ENCODE measurements at regions not wholly inside any gene's neighbourhood (a gene's known extent, or its start where the extent isn't known, plus 50 kb on each side); places are given as distances from the start of the nearest gene placed in this dataset.

- Histone ChIP-seq H3K36me3 (ENCODE audit: insufficient read depth, low read length) (no peaks in the 10 kb centered on the region), H3K9me3 (ENCODE audit: low read length) (no peaks in the 10 kb centered on the region), H3K27me3 (ENCODE audit: insufficient read depth, low read length) (no peaks in the 10 kb centered on the region), H3K4me1 (ENCODE audit: insufficient read depth, low read length) (no peaks in the 10 kb centered on the region), H3K4me3 (ENCODE audit: low read length) (no peak overlapping the region), H2AFZ (ENCODE audit: low read depth, low read length) (no peak overlapping the region)
Measured at GRCh38 chr5:155254399-155254798, 240.8 kb downstream of the KIF4B start.

- Histone ChIP-seq H2AFZ (ENCODE audit: low read depth, low read length) (no peak overlapping the region), H3K9me3 (ENCODE audit: low read length) (no peaks in the 10 kb centered on the region), H3K4me1 (ENCODE audit: insufficient read depth, low read length) (no peaks in the 10 kb centered on the region), H3K27me3 (ENCODE audit: insufficient read depth, low read length) (no peaks in the 10 kb centered on the region), H3K36me3 (ENCODE audit: insufficient read depth, low read length) (no peaks in the 10 kb centered on the region), H3K4me3 (ENCODE audit: low read length) (no peak overlapping the region)
Measured at GRCh38 chr5:155258161-155258560, 244.6 kb downstream of the KIF4B start.

GRCh38 chr5:155259648-155260047 is 246.1 kb downstream of the KIF4B start:
- no peaks in the 10 kb centered on the region for H3K4me1 ChIP-seq (ENCODE audit: insufficient read depth, low read length)

GRCh38 chr5:155260798-155261197 is 247.2 kb downstream of the KIF4B start:
- no peaks in the 10 kb centered on the region for H3K4me1 ChIP-seq (ENCODE audit: insufficient read depth, low read length)
- no peaks in the 10 kb centered on the region for H3K27me3 ChIP-seq (ENCODE audit: insufficient read depth, low read length)
- H3K4me3 ChIP-seq (ENCODE audit: low read length) = no peak overlapping the region
- H3K36me3 ChIP-seq (ENCODE audit: insufficient read depth, low read length) = no peaks in the 10 kb centered on the region
- H2AFZ ChIP-seq (ENCODE audit: low read depth, low read length) = no peak overlapping the region
- H3K9me3 ChIP-seq (ENCODE audit: low read length) = no peaks in the 10 kb centered on the region

More at GRCh38 chr5:155259648-155260047, 246.1 kb downstream of the KIF4B start:
- Histone ChIP-seq H3K4me3 (ENCODE audit: low read length) (no peak overlapping the region), H3K36me3 (ENCODE audit: insufficient read depth, low read length) (no peaks in the 10 kb centered on the region), H3K9me3 (ENCODE audit: low read length) (no peaks in the 10 kb centered on the region), H3K27me3 (ENCODE audit: insufficient read depth, low read length) (no peaks in the 10 kb centered on the region), H2AFZ (ENCODE audit: low read depth, low read length) (no peak overlapping the region)

- Histone ChIP-seq H3K4me3 (ENCODE audit: low read length) (no peak overlapping the region), H3K9me3 (ENCODE audit: low read length) (no peaks in the 10 kb centered on the region), H2AFZ (ENCODE audit: low read depth, low read length) (no peak overlapping the region)
Measured at GRCh38 chr5:155263381-155263780, 249.8 kb downstream of the KIF4B start.

GRCh38 chr5:155264809-155265208 is 251.3 kb downstream of the KIF4B start:
- Histone ChIP-seq H3K4me3 (ENCODE audit: low read length) (no peak overlapping the region), H2AFZ (ENCODE audit: low read depth, low read length) (no peak overlapping the region), H3K27me3 (ENCODE audit: insufficient read depth, low read length) (no peaks in the 10 kb centered on the region), H3K9me3 (ENCODE audit: low read length) (no peaks in the 10 kb centered on the region), H3K4me1 (ENCODE audit: insufficient read depth, low read length) (no peaks in the 10 kb centered on the region), H3K36me3 (ENCODE audit: insufficient read depth, low read length) (no peaks in the 10 kb centered on the region)

More at GRCh38 chr5:155263381-155263780, 249.8 kb downstream of the KIF4B start:
- H3K27me3 ChIP-seq (ENCODE audit: insufficient read depth, low read length) = no peaks in the 10 kb centered on the region
- H3K36me3 ChIP-seq (ENCODE audit: insufficient read depth, low read length) = no peaks in the 10 kb centered on the region
- H3K4me1 ChIP-seq (ENCODE audit: insufficient read depth, low read length) = no peaks in the 10 kb centered on the region

GRCh38 chr5:155268770-155269425 is 255.3 kb downstream of the KIF4B start:
- Histone ChIP-seq H3K4me1 (ENCODE audit: insufficient read depth, low read length) (no peaks in the 10 kb centered on the region), H3K27me3 (ENCODE audit: insufficient read depth, low read length) (no peaks in the 10 kb centered on the region), H3K9me3 (ENCODE audit: low read length) (no peaks in the 10 kb centered on the region), H3K4me3 (ENCODE audit: low read length) (no peak overlapping the region), H3K36me3 (ENCODE audit: insufficient read depth, low read length) (no peaks in the 10 kb centered on the region), H2AFZ (ENCODE audit: low read depth, low read length) (no peak overlapping the region)

GRCh38 chr5:155270725-155271124 is 257.2 kb downstream of the KIF4B start:
- Histone ChIP-seq H2AFZ (ENCODE audit: low read depth, low read length) (no peak overlapping the region), H3K36me3 (ENCODE audit: insufficient read depth, low read length) (no peaks in the 10 kb centered on the region), H3K9me3 (ENCODE audit: low read length) (no peaks in the 10 kb centered on the region), H3K27me3 (ENCODE audit: insufficient read depth, low read length) (no peaks in the 10 kb centered on the region), H3K4me3 (ENCODE audit: low read length) (no peak overlapping the region), H3K4me1 (ENCODE audit: insufficient read depth, low read length) (no peaks in the 10 kb centered on the region)

GRCh38 chr5:155274484-155274883 is 260.9 kb downstream of the KIF4B start:
- H3K4me1 ChIP-seq (ENCODE audit: insufficient read depth, low read length) = no peaks in the 10 kb centered on the region
- no peaks in the 10 kb centered on the region for H3K36me3 ChIP-seq (ENCODE audit: insufficient read depth, low read length)
- no peaks in the 10 kb centered on the region for H3K9me3 ChIP-seq (ENCODE audit: low read length)
- no peaks in the 10 kb centered on the region for H3K27me3 ChIP-seq (ENCODE audit: insufficient read depth, low read length)
- no peak overlapping the region for H2AFZ ChIP-seq (ENCODE audit: low read depth, low read length)
- H3K4me3 ChIP-seq (ENCODE audit: low read length) = no peak overlapping the region

- H3K36me3 ChIP-seq (ENCODE audit: insufficient read depth, low read length) = no peaks in the 10 kb centered on the region
- H2AFZ ChIP-seq (ENCODE audit: low read depth, low read length) = no peak overlapping the region
- no peaks in the 10 kb centered on the region for H3K9me3 ChIP-seq (ENCODE audit: low read length)
- H3K4me3 ChIP-seq (ENCODE audit: low read length) = no peak overlapping the region
- no peaks in the 10 kb centered on the region for H3K4me1 ChIP-seq (ENCODE audit: insufficient read depth, low read length)
- H3K27me3 ChIP-seq (ENCODE audit: insufficient read depth, low read length) = no peaks in the 10 kb centered on the region
Measured at GRCh38 chr5:155275222-155275621, 261.7 kb downstream of the KIF4B start.

GRCh38 chr5:155276231-155276630 is 262.7 kb downstream of the KIF4B start:
- no peaks in the 10 kb centered on the region for H3K4me1 ChIP-seq (ENCODE audit: insufficient read depth, low read length)
- no peaks in the 10 kb centered on the region for H3K27me3 ChIP-seq (ENCODE audit: insufficient read depth, low read length)
- no peaks in the 10 kb centered on the region for H3K9me3 ChIP-seq (ENCODE audit: low read length)
- no peak overlapping the region for H2AFZ ChIP-seq (ENCODE audit: low read depth, low read length)
- H3K4me3 ChIP-seq (ENCODE audit: low read length) = no peak overlapping the region
- H3K36me3 ChIP-seq (ENCODE audit: insufficient read depth, low read length) = no peaks in the 10 kb centered on the region

- H3K9me3 ChIP-seq (ENCODE audit: low read length) = no peaks in the 10 kb centered on the region
- H3K4me1 ChIP-seq (ENCODE audit: insufficient read depth, low read length) = peaks cover 4% of the 10 kb centered on the region
- no peak overlapping the region for H3K4me3 ChIP-seq (ENCODE audit: low read length)
- no peaks in the 10 kb centered on the region for H3K36me3 ChIP-seq (ENCODE audit: insufficient read depth, low read length)
- no peak overlapping the region for H2AFZ ChIP-seq (ENCODE audit: low read depth, low read length)
- peaks cover 6% of the 10 kb centered on the region for H3K27me3 ChIP-seq (ENCODE audit: insufficient read depth, low read length)
Measured at GRCh38 chr5:155278532-155278931, 265.0 kb downstream of the KIF4B start.

GRCh38 chr5:155282503-155283107 is 269.1 kb downstream of the KIF4B start:
- H3K36me3 ChIP-seq (ENCODE audit: insufficient read depth, low read length) = no peaks in the 10 kb centered on the region
- H3K4me3 ChIP-seq (ENCODE audit: low read length) = no peak overlapping the region
- H2AFZ ChIP-seq (ENCODE audit: low read depth, low read length) = no peak overlapping the region
- H3K9me3 ChIP-seq (ENCODE audit: low read length) = no peaks in the 10 kb centered on the region
- H3K27me3 ChIP-seq (ENCODE audit: insufficient read depth, low read length) = peaks cover 6% of the 10 kb centered on the region
- H3K4me1 ChIP-seq (ENCODE audit: insufficient read depth, low read length) = peaks cover 4% of the 10 kb centered on the region

- Histone ChIP-seq H3K9me3 (ENCODE audit: low read length) (no peaks in the 10 kb centered on the region), H3K36me3 (ENCODE audit: insufficient read depth, low read length) (no peaks in the 10 kb centered on the region), H3K4me3 (ENCODE audit: low read length) (no peak overlapping the region)
Measured at GRCh38 chr5:155285706-155286105, 272.2 kb downstream of the KIF4B start.

More at GRCh38 chr5:155285706-155286105, 272.2 kb downstream of the KIF4B start:
- peaks cover 6% of the 10 kb centered on the region for H3K27me3 ChIP-seq (ENCODE audit: insufficient read depth, low read length)
- no peak overlapping the region for H2AFZ ChIP-seq (ENCODE audit: low read depth, low read length)
- peaks cover 4% of the 10 kb centered on the region for H3K4me1 ChIP-seq (ENCODE audit: insufficient read depth, low read length)
